ENCODE measurements at regions not wholly inside any gene's neighbourhood (a gene's known extent, or its start where the extent isn't known, plus 50 kb on each side); places are given as distances from the start of the nearest gene placed in this dataset.

DNA sequence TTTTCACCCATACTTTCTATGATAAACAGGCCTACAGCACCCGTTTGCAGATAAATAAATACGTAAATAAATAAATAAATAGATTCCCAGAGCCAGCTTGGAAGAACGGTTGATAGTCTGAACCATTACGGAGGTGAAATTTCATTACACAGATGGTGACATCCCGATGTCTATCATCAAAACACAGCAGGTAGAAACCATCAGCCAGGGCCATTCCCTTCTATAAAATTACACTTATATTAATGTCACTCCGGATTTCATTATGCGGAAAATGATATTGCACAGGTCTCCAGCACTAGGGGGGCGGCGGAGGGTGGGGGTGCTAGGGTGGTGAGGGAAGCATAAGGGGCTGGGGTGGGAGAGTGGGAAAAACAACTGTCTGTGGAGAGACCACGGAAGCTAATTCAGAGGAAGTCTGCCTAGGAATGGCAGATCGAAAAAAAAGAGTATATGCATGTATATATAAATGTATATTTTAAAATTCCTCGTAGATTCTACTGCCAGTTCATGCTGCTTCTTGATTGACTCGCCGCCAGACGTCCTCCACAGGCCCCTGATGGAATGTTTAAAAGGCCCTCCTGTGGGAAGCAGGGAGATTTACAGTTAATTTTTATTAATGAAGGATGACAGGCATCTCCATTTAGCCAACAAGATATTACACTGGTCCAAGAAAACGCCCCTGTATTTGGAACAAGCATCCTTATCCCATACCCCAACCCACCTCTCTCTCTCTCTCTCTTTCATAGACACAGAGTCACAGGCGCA is 1906.0 kb upstream of the PIK3C3 start (continued):
- TF ChIP-seq TAF1 (conservative IDR thresholded peaks at IDR 0.05) (no peak), NR2F2 (IDR thresholded peaks at IDR 0.05) (no peak), JUND (IDR thresholded peaks at IDR 0.05) (no peak), SP1 (IDR thresholded peaks at IDR 0.05) (no peak), RXRA (IDR thresholded peaks at IDR 0.05) (no peak), YY1 (IDR thresholded peaks at IDR 0.05) (no peak)

GRCh38 chr18:40048253-40048652 is 1906.8 kb upstream of the PIK3C3 start:
- Histone ChIP-seq H3K9me3 (ENCODE audit: control insufficient read depth in 4 of 4, low read length in 3 of 4) (no peaks in the 10 kb centered on the region), H3K27ac (ENCODE audit: low read depth in 1 of 2, low read length in 2 of 2) (no peak overlapping the region), H3K9ac (ENCODE audit: low read depth in 1 of 2, low read length in 2 of 2) (no peak overlapping the region), H3K4me1 (ENCODE audit: control insufficient read depth in 4 of 4, insufficient read depth in 4 of 4, low read length in 3 of 4) (no peaks in the 10 kb centered on the region), H3K27me3 (ENCODE audit: control insufficient read depth in 4 of 4, insufficient read depth in 4 of 4, low read length in 3 of 4) (no peaks in the 10 kb centered on the region), H3K4me3 (ENCODE audit: low read depth in 1 of 3, low read length in 3 of 3) (no peak overlapping the region), H3K36me3 (ENCODE audit: control insufficient read depth in 4 of 4, insufficient read depth in 3 of 4, low read depth in 1 of 4, low read length in 3 of 4) (no peaks in the 10 kb centered on the region)
- TF ChIP-seq, protein P1, sequence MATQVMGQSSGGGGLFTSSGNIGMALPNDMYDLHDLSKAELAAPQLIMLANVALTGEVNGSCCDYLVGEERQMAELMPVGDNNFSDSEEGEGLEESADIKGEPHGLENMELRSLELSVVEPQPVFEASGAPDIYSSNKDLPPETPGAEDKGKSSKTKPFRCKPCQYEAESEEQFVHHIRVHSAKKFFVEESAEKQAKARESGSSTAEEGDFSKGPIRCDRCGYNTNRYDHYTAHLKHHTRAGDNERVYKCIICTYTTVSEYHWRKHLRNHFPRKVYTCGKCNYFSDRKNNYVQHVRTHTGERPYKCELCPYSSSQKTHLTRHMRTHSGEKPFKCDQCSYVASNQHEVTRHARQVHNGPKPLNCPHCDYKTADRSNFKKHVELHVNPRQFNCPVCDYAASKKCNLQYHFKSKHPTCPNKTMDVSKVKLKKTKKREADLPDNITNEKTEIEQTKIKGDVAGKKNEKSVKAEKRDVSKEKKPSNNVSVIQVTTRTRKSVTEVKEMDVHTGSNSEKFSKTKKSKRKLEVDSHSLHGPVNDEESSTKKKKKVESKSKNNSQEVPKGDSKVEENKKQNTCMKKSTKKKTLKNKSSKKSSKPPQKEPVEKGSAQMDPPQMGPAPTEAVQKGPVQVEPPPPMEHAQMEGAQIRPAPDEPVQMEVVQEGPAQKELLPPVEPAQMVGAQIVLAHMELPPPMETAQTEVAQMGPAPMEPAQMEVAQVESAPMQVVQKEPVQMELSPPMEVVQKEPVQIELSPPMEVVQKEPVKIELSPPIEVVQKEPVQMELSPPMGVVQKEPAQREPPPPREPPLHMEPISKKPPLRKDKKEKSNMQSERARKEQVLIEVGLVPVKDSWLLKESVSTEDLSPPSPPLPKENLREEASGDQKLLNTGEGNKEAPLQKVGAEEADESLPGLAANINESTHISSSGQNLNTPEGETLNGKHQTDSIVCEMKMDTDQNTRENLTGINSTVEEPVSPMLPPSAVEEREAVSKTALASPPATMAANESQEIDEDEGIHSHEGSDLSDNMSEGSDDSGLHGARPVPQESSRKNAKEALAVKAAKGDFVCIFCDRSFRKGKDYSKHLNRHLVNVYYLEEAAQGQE (IDR thresholded peaks at IDR 0.05) = no peak
- TF ChIP-seq EGR1 (IDR thresholded peaks at IDR 0.05; ENCODE audit: low read depth in 2 of 2) (no peak), GABPA (IDR thresholded peaks at IDR 0.05 in 1 of 2, conservative IDR thresholded peaks at IDR 0.05 in 1 of 2) (no peak), ATF3 (IDR thresholded peaks at IDR 0.05) (no peak), SP1 (IDR thresholded peaks at IDR 0.05) (no peak), RXRA (IDR thresholded peaks at IDR 0.05) (no peak), RAD21 (IDR thresholded peaks at IDR 0.05) (no peak), HNF4G (IDR thresholded peaks at IDR 0.05) (no peak), FOXA1 (IDR thresholded peaks at IDR 0.05) (no peak), TAF1 (conservative IDR thresholded peaks at IDR 0.05) (no peak), YY1 (IDR thresholded peaks at IDR 0.05) (no peak), ZBTB33 (IDR thresholded peaks at IDR 0.05) (no peak), JUND (IDR thresholded peaks at IDR 0.05) (no peak), NR2F2 (IDR thresholded peaks at IDR 0.05) (no peak), FOXA2 (IDR thresholded peaks at IDR 0.05) (no peak), MAX (IDR thresholded peaks at IDR 0.05) (no peak)
- TF ChIP-seq, protein P2, sequence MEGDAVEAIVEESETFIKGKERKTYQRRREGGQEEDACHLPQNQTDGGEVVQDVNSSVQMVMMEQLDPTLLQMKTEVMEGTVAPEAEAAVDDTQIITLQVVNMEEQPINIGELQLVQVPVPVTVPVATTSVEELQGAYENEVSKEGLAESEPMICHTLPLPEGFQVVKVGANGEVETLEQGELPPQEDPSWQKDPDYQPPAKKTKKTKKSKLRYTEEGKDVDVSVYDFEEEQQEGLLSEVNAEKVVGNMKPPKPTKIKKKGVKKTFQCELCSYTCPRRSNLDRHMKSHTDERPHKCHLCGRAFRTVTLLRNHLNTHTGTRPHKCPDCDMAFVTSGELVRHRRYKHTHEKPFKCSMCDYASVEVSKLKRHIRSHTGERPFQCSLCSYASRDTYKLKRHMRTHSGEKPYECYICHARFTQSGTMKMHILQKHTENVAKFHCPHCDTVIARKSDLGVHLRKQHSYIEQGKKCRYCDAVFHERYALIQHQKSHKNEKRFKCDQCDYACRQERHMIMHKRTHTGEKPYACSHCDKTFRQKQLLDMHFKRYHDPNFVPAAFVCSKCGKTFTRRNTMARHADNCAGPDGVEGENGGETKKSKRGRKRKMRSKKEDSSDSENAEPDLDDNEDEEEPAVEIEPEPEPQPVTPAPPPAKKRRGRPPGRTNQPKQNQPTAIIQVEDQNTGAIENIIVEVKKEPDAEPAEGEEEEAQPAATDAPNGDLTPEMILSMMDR (IDR thresholded peaks at IDR 0.05; ENCODE audit: low read depth, low read length, missing input control) = no peak
- WGBS = 78% methylated on average over 2 of the region's 2 CpGs
- DNase-seq (ENCODE audit: low spot score) = no peak

Measured in liver (tissue), 8 donors.